ENCODE measurements at regions not wholly inside any gene's neighbourhood (a gene's known extent, or its start where the extent isn't known, plus 50 kb on each side); places are given as distances from the start of the nearest gene placed in this dataset.

DNA sequence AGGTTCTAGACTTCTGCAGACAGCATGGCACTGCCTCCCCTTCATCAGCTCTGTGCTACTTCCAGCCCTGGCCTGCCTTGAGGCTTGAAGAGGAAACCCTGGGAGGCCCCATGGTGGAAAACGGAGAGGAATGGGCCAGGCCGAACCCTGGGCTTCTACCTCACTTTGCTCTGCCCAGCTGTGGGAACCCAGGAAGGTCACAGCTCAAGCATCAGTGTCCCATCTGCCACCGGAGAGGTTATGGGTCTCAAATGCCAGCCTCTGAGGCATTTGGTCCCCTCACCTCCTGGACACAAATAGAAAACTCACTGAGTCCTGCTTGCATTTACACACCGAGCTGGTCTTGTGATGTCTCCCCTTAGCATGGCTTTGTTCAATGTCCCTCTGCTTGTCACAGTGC is 80.1 kb upstream of the ALDH1B1 start:
- TF ChIP-seq, protein P1, sequence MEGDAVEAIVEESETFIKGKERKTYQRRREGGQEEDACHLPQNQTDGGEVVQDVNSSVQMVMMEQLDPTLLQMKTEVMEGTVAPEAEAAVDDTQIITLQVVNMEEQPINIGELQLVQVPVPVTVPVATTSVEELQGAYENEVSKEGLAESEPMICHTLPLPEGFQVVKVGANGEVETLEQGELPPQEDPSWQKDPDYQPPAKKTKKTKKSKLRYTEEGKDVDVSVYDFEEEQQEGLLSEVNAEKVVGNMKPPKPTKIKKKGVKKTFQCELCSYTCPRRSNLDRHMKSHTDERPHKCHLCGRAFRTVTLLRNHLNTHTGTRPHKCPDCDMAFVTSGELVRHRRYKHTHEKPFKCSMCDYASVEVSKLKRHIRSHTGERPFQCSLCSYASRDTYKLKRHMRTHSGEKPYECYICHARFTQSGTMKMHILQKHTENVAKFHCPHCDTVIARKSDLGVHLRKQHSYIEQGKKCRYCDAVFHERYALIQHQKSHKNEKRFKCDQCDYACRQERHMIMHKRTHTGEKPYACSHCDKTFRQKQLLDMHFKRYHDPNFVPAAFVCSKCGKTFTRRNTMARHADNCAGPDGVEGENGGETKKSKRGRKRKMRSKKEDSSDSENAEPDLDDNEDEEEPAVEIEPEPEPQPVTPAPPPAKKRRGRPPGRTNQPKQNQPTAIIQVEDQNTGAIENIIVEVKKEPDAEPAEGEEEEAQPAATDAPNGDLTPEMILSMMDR (IDR thresholded peaks at IDR 0.05; ENCODE audit: low read depth, low read length, poor library complexity, severe bottlenecking), result no peak
- TF ChIP-seq EZH2phosphoT487 (IDR thresholded peaks at IDR 0.05; ENCODE audit: borderline replicate concordance, low read length), result no peak
